Upper lobe of left lung (tissue), 6 donors: ENCODE measurements at regions not wholly inside any gene's neighbourhood (a gene's known extent, or its start where the extent isn't known, plus 50 kb on each side); places are given as distances from the start of the nearest gene placed in this dataset.
A peak's percentile ranks its signal among the peaks of the same experiment; 100 is the strongest.

Experiments used
- ATAC-seq, 2 donors: fragments of 200-7000 bp; cut with Tn5 transposase; one replicate each; pipeline ENCODE4 v1.9.1; 2022; ENCODE audit warnings: mild to moderate bottlenecking in 2 of 2, moderate library complexity in 2 of 2; ENCODE audit not compliant: low FRiP score in 2 of 2
- DNase-seq, 2 donors: peaks; one replicate each; pipeline ENCODE4 v3.0.0-alpha.2; 2019 to 2020
- H3K27ac ChIP-seq, 4 donors: fragments of 200-600 bp; sonication (generic); one replicate each; pipeline ENCODE4 v1.5.1; 2016 to 2019
- H3K27me3 ChIP-seq, 4 donors: fragments of 200-600 bp; sonication (generic); one replicate each; pipeline ENCODE4 v1.5.1; 2017 to 2019
- H3K36me3 ChIP-seq, 4 donors: fragments of 200-600 bp; sonication (generic); one replicate each; pipeline ENCODE4 v1.5.1; 2016 to 2019
- H3K4me1 ChIP-seq, 4 donors: fragments of 200-600 bp; sonication (generic); one replicate each; pipeline ENCODE4 v1.5.1; 2018 to 2019
- H3K4me3 ChIP-seq, 4 donors: fragments of 200-600 bp; sonication (generic); one replicate each; pipeline ENCODE4 v1.5.1; 2017 to 2019; ENCODE audit warnings: mild to moderate bottlenecking in 2 of 4, moderate library complexity in 1 of 4
- H3K9me3 ChIP-seq, 4 donors: fragments of 200-600 bp; sonication (generic); one replicate each; pipeline ENCODE4 v1.5.1; 2018 to 2019
- EP300 ChIP-seq, 4 donors: sonication (generic); formaldehyde crosslinking; IDR thresholded peaks; one replicate each; pipeline ENCODE4 v1.5.1; 2017; ENCODE audit warnings: antibody characterized with exemption in 4 of 4, control low read depth in 2 of 4
- POLR2A ChIP-seq, 4 donors: fragments of 450-650 bp; IDR thresholded peaks; one replicate each; pipeline ENCODE4 v1.5.1; 2016 to 2017; ENCODE audit warnings: antibody characterized with exemption in 4 of 4, mild to moderate bottlenecking in 2 of 4
- POLR2AphosphoS5 ChIP-seq, 2 donors: sonication (generic); formaldehyde crosslinking; IDR thresholded peaks; one replicate each; pipeline ENCODE4 v1.5.1; 2017; ENCODE audit warnings: antibody characterized with exemption in 2 of 2
- WGBS, 2 donors: methylation state at CpG; one replicate each; pipeline ENCODE4 v1.1.5; 2017 to 2018; 5-methylcytosine and 5-hydroxymethylcytosine counted together
- TF ChIP-seq, protein P1 (sequence below), 6 experiments: fragments of 450-650 bp in 4 of 6; fragments of 200-600 bp in 2 of 6; sonication (generic) in 2 of 6; IDR thresholded peaks; one replicate each; pipeline ENCODE4 v1.5.1; 2016 to 2019; ENCODE audit warnings: antibody characterized with exemption in 6 of 6
- donor health status: DM: no; HTN: no; CAD: no; lungs with moderate emphysema.
- donor health status: DM: no; HTN: yes; CAD: no; lungs with severe emphysema.

DNA sequence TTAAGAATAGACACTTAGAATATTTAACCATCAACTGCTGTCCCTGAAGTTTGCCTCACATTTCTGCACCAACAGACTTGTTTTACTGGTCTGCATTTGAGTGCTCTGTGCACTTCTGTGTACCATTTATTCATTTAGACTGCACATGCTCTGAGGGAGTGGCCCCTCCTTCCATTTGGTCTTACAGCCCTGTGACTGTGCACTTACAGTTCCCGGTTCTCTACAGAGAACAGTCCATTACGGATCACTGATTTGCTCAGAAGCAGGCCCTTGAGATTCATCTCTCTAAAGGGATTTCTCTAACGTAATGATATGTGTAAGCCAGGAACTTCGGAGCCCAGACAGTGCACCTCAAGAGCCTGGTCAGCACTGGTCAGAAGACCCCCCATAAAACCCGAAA, 247.3 kb upstream of the BLID start:
- H3K27ac ChIP-seq, result no peak overlapping the region

DNA sequence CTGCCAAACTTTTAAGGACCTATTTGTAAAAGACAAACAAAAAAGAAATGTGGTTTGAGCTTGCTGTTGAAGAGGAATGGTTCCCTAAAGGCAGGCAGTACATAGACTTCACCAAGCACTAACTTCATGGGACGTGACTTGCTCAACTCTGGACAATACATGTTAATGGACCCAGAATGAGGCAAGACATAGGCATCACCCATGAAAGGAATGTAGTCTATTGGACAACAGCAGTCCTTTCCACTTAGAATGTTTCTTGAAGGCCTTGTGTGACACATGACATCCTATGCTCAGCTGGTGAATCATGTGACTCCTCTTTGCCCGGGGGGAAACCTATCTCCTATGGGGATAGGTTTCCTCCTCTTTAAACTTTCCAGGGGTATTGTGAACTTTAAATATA, 246.4 kb upstream of the BLID start:
- no peak overlapping the region for H3K27ac ChIP-seq
- no peak for DNase-seq
- no peak overlapping the region for H3K4me3 ChIP-seq
- H3K36me3 ChIP-seq, result no peaks in the 10 kb centered on the region
- H3K27me3 ChIP-seq, result no peaks in the 10 kb centered on the region
- ATAC-seq, result no peak
- no peaks in the 10 kb centered on the region for H3K9me3 ChIP-seq
- 88 to 97% methylated on average over 2 of the region's 2 CpGs for WGBS, 2 donors
- peaks cover 0 to 3% (median 0%) of the 10 kb centered on the region in 4 donors for H3K4me1 ChIP-seq
- TF ChIP-seq POLR2AphosphoS5 (IDR thresholded peaks at IDR 0.05), result no peak
- no peak for TF ChIP-seq EP300 (IDR thresholded peaks at IDR 0.05)
- no peak for TF ChIP-seq POLR2A (IDR thresholded peaks at IDR 0.05)
- TF ChIP-seq, protein P1, sequence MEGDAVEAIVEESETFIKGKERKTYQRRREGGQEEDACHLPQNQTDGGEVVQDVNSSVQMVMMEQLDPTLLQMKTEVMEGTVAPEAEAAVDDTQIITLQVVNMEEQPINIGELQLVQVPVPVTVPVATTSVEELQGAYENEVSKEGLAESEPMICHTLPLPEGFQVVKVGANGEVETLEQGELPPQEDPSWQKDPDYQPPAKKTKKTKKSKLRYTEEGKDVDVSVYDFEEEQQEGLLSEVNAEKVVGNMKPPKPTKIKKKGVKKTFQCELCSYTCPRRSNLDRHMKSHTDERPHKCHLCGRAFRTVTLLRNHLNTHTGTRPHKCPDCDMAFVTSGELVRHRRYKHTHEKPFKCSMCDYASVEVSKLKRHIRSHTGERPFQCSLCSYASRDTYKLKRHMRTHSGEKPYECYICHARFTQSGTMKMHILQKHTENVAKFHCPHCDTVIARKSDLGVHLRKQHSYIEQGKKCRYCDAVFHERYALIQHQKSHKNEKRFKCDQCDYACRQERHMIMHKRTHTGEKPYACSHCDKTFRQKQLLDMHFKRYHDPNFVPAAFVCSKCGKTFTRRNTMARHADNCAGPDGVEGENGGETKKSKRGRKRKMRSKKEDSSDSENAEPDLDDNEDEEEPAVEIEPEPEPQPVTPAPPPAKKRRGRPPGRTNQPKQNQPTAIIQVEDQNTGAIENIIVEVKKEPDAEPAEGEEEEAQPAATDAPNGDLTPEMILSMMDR (IDR thresholded peaks at IDR 0.05), result no peak

More for the DNA sequence above, 247.3 kb upstream of the BLID start:
- TF ChIP-seq, protein P1 (IDR thresholded peaks at IDR 0.05), result no peak
- TF ChIP-seq POLR2A (IDR thresholded peaks at IDR 0.05) (no peak), EP300 (IDR thresholded peaks at IDR 0.05) (no peak), POLR2AphosphoS5 (IDR thresholded peaks at IDR 0.05) (no peak)
- Histone ChIP-seq H3K27me3 (no peaks in the 10 kb centered on the region), H3K9me3 (no peaks in the 10 kb centered on the region), H3K4me3 (no peak overlapping the region), H3K36me3 (no peaks in the 10 kb centered on the region), H3K4me1 (peaks cover 0 to 9% (median 3%) of the 10 kb centered on the region in 4 donors)
- no peak for ATAC-seq
- no peak for DNase-seq
- WGBS, 2 donors, result 82 to 83% methylated on average over 5 of the region's 5 CpGs

DNA sequence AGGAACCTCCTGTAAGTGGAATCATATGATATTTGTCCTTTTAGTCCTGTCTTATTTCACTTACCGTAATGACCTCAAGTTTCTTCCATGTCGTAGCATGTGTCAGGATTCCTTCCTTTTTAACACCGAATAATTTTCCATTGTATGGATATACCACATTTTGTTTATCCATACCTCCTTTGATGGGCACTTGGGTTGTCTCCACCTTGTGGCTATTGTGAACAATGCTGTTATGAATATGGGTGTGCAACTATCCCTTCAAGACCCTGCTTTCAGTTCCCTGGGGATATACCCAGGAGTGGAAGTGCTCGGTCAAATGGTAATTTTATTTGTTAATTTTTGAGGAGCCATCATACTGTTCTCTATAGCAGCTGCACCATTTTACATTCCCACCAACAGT, 244.9 kb upstream of the BLID start:
- Histone ChIP-seq H3K4me1 (no peaks in the 10 kb centered on the region), H3K36me3 (no peaks in the 10 kb centered on the region), H3K4me3 (no peak overlapping the region), H3K27me3 (no peaks in the 10 kb centered on the region), H3K9me3 (no peaks in the 10 kb centered on the region), H3K27ac (no peak overlapping the region)
- ATAC-seq, result no peak
- 92 to 97% methylated on average over 4 of the region's 4 CpGs for WGBS, 2 donors
- no peak for DNase-seq
- TF ChIP-seq EP300 (IDR thresholded peaks at IDR 0.05) (no peak), POLR2AphosphoS5 (IDR thresholded peaks at IDR 0.05) (no peak)
- TF ChIP-seq, protein P1 (IDR thresholded peaks at IDR 0.05), result peak in 1 of 6 experiments; percentile 6

DNA sequence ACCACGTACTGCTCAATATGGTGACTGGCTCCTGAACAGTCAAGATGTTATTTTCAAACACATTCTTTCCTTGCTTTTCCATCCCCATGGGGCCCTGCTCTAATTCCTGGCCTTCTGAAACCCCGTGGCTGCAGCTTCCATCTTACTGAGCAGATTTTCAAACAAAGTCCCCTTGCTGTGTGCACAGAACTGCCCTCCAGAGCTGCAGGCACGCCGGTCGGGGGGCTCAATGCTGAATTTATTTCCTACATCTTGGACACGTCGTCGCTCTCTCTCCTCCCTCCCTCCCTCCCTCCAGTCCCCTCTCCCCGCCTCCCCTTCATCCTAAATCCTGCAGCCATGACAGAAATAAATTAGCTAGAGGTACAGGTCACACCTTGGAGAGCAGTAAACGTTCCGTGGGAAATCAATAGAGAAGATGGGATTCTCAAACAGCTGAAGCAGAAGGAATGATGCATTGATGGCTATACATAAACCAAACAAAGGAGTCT, 243.1 kb upstream of the BLID start:
- DNase-seq, result no peak

DNA sequence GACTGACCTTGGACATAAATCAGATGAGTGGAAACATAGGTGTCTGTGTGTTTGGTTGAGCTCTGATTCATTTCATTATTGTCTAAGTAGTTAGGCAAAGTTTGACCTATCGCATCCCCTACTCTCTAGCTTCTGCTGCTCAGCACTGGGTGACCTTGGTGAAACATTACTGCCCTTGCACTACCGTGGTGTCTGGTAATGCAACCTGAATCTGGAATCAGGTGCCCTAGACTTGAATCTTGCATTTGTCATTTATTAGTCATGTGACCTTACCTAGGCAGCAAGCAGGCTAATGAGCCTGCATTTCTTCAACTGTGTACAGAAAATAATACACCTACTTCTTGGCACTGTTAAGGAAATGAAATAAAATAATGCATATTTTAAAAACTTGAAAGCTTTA, 242.3 kb upstream of the BLID start:
- no peak for TF ChIP-seq POLR2AphosphoS5 (IDR thresholded peaks at IDR 0.05)
- TF ChIP-seq, protein P1 (IDR thresholded peaks at IDR 0.05), result no peak
- no peak for TF ChIP-seq EP300 (IDR thresholded peaks at IDR 0.05)
- TF ChIP-seq POLR2A (IDR thresholded peaks at IDR 0.05), result no peak
- no peak overlapping the region for H3K4me3 ChIP-seq
- no peaks in the 10 kb centered on the region for H3K36me3 ChIP-seq
- WGBS, 2 donors, result 89 to 92% methylated on average over 2 of the region's 2 CpGs
- no peaks in the 10 kb centered on the region for H3K4me1 ChIP-seq
- H3K27ac ChIP-seq, result no peak overlapping the region
- no peaks in the 10 kb centered on the region for H3K27me3 ChIP-seq
- ATAC-seq, result no peak
- no peaks in the 10 kb centered on the region for H3K9me3 ChIP-seq
- no peak for DNase-seq

More for the DNA sequence above, 243.1 kb upstream of the BLID start:
- Histone ChIP-seq H3K4me1 (no peaks in the 10 kb centered on the region), H3K27me3 (no peaks in the 10 kb centered on the region), H3K36me3 (no peaks in the 10 kb centered on the region), H3K27ac (no peak overlapping the region), H3K9me3 (no peaks in the 10 kb centered on the region), H3K4me3 (no peak overlapping the region)
- no peak for TF ChIP-seq POLR2A (IDR thresholded peaks at IDR 0.05)
- no peak for TF ChIP-seq POLR2AphosphoS5 (IDR thresholded peaks at IDR 0.05)
- TF ChIP-seq EP300 (IDR thresholded peaks at IDR 0.05), result no peak
- TF ChIP-seq, protein P1 (IDR thresholded peaks at IDR 0.05), result no peak
- ATAC-seq, result no peak
- WGBS, 2 donors, result 64 to 70% methylated on average over 11 of the region's 11 CpGs
